ENCODE measurements at regions not wholly inside any gene's neighbourhood (a gene's known extent, or its start where the extent isn't known, plus 50 kb on each side); places are given as distances from the start of the nearest gene placed in this dataset.
"Not testable (repeated sequence)": the region's sequence is repeated elsewhere in the genome, so short reads cannot be mapped to it uniquely, and the experiment has no call there.

- no peak for DNase-seq
Measured at GRCh38 chr20:19835533-19836222, 77.6 kb downstream of the RIN2 start.

- no peak for DNase-seq
Measured at GRCh38 chr20:19838468-19838867, 80.4 kb downstream of the RIN2 start.

GRCh38 chr20:19839053-19839452 is 81.0 kb downstream of the RIN2 start:
- DNase-seq = no peak

GRCh38 chr20:19840111-19840710 is 82.2 kb downstream of the RIN2 start:
- DNase-seq = no peak

- no peak for DNase-seq
Measured at GRCh38 chr20:19841740-19842139, 83.7 kb downstream of the RIN2 start.

- DNase-seq = not testable (repeated sequence)
Measured at GRCh38 chr20:19844850-19845249, 86.8 kb downstream of the RIN2 start.

- DNase-seq = no peak
Measured at GRCh38 chr20:19847383-19847782, 89.3 kb downstream of the RIN2 start.

- DNase-seq = no peak
Measured at GRCh38 chr20:19849341-19850197, 91.5 kb downstream of the RIN2 start.

- DNase-seq = no peak
Measured at GRCh38 chr20:19850198-19850533, 92.1 kb downstream of the RIN2 start.

- DNase-seq = no peak
Measured at GRCh38 chr20:19851861-19852260, 93.8 kb downstream of the RIN2 start.

- DNase-seq = no peak
Measured at GRCh38 chr20:19855416-19855815, 97.4 kb downstream of the RIN2 start.

GRCh38 chr20:19858466-19859371 is 100.7 kb downstream of the RIN2 start:
- DNase-seq = no peak

GRCh38 chr20:19859444-19859843 is 101.4 kb downstream of the RIN2 start:
- DNase-seq = no peak

GRCh38 chr20:19860737-19861136 is 102.7 kb downstream of the RIN2 start:
- no peak for DNase-seq

- DNase-seq = no peak
Measured at GRCh38 chr20:19861147-19861759, 103.2 kb downstream of the RIN2 start.

GRCh38 chr20:19864130-19864529 is 106.1 kb downstream of the RIN2 start:
- DNase-seq = no peak

GRCh38 chr20:19866070-19866469 is 108.0 kb downstream of the RIN2 start:
- DNase-seq = no peak

- no peak for DNase-seq
Measured at GRCh38 chr20:19867074-19867473, 109.0 kb downstream of the RIN2 start.

- DNase-seq = no peak
Measured at GRCh38 chr20:19867940-19868371, 109.9 kb downstream of the RIN2 start.

- no peak for DNase-seq
Measured at GRCh38 chr20:19868441-19868840, 110.4 kb downstream of the RIN2 start.

- DNase-seq = no peak
Measured at GRCh38 chr20:19872001-19872400, 113.9 kb downstream of the RIN2 start.

GRCh38 chr20:19874040-19874727 is 116.1 kb downstream of the RIN2 start:
- DNase-seq = no peak

All from NCI-H1930 (cell line).